ENCODE measurements at regions not wholly inside any gene's neighbourhood (a gene's known extent, or its start where the extent isn't known, plus 50 kb on each side); places are given as distances from the start of the nearest gene placed in this dataset.

GRCh38 chr2:144333143-144333555 lies 186.8 kb downstream of the ZEB2 start:
- no peak for DNase-seq

- DNase-seq: peak; percentile 84
These were observed 187.4 kb downstream of the ZEB2 start for GRCh38 chr2:144332356-144333142.

GRCh38 chr2:144331674-144332355 lies 188.1 kb downstream of the ZEB2 start:
- peak; percentile 84 for DNase-seq

GRCh38 chr2:144330951-144331673 lies 188.8 kb downstream of the ZEB2 start:
- DNase-seq: peak; percentile 8

GRCh38 chr2:144329472-144329871 lies 190.4 kb downstream of the ZEB2 start:
- DNase-seq: no peak

- no peak for DNase-seq
These were observed 191.0 kb downstream of the ZEB2 start for GRCh38 chr2:144328938-144329337.

GRCh38 chr2:144326825-144327224 lies 193.1 kb downstream of the ZEB2 start:
- DNase-seq: no peak

- DNase-seq: no peak
These were observed 194.8 kb downstream of the ZEB2 start for GRCh38 chr2:144325086-144325485.

- DNase-seq: no peak
These were observed 195.4 kb downstream of the ZEB2 start for GRCh38 chr2:144324446-144325045.

- DNase-seq: no peak
These were observed 196.0 kb downstream of the ZEB2 start for GRCh38 chr2:144323946-144324345.

GRCh38 chr2:144322379-144322778 lies 197.5 kb downstream of the ZEB2 start:
- DNase-seq: no peak

GRCh38 chr2:144320491-144320890 lies 199.4 kb downstream of the ZEB2 start:
- peak; percentile 4 for DNase-seq

GRCh38 chr2:144317071-144317738 lies 202.7 kb downstream of the ZEB2 start:
- no peak for DNase-seq

GRCh38 chr2:144310889-144311608 lies 208.9 kb downstream of the ZEB2 start:
- DNase-seq: no peak

- no peak for DNase-seq
These were observed 209.4 kb downstream of the ZEB2 start for GRCh38 chr2:144310484-144310883.

GRCh38 chr2:144307711-144308110 lies 212.2 kb downstream of the ZEB2 start:
- DNase-seq: no peak

GRCh38 chr2:144304202-144304601 lies 215.7 kb downstream of the ZEB2 start:
- DNase-seq: no peak

GRCh38 chr2:144300632-144301031 lies 219.3 kb downstream of the ZEB2 start:
- no peak for DNase-seq

- DNase-seq: no peak
These were observed 229.6 kb downstream of the ZEB2 start for GRCh38 chr2:144290276-144290675.

- DNase-seq: no peak
These were observed 231.5 kb downstream of the ZEB2 start for GRCh38 chr2:144288438-144288837.

GRCh38 chr2:144285324-144285723 lies 234.6 kb downstream of the ZEB2 start:
- DNase-seq: no peak

- DNase-seq: no peak
These were observed 238.4 kb downstream of the ZEB2 start for GRCh38 chr2:144281476-144281875.

Data from DMS53 (cell line).